Activated T-cell treated with anti-CD3 and anti-CD28 coated beads, Interleukin-2, amount 50 U/mL, for 48 hours (primary cell): ENCODE measurements at regions not wholly inside any gene's neighbourhood (a gene's known extent, or its start where the extent isn't known, plus 50 kb on each side); places are given as distances from the start of the nearest gene placed in this dataset.

Experiments used
- DNase-seq, 2 experiments: peaks; one replicate each; pipeline ENCODE4 v3.0.0-alpha.2; 2020

GRCh38 chr12:98154850-98155249 is 360.5 kb upstream of the TMPO start:
- no peak for DNase-seq

GRCh38 chr12:98156697-98157096 is 358.7 kb upstream of the TMPO start:
- no peak for DNase-seq

GRCh38 chr12:98162906-98163678 is 352.3 kb upstream of the TMPO start:
- no peak for DNase-seq

- DNase-seq: no peak
Observed at GRCh38 chr12:98172304-98172703, 343.1 kb upstream of the TMPO start.

GRCh38 chr12:98172801-98173200 is 342.6 kb upstream of the TMPO start:
- no peak for DNase-seq

GRCh38 chr12:98173773-98174427 is 341.5 kb upstream of the TMPO start:
- no peak for DNase-seq

GRCh38 chr12:98174428-98174809 is 341.0 kb upstream of the TMPO start:
- no peak for DNase-seq

- no peak for DNase-seq
Observed at GRCh38 chr12:98178126-98178525, 337.3 kb upstream of the TMPO start.

- no peak for DNase-seq
Observed at GRCh38 chr12:98179151-98179550, 336.2 kb upstream of the TMPO start.

GRCh38 chr12:98180603-98181002 is 334.8 kb upstream of the TMPO start:
- no peak for DNase-seq

GRCh38 chr12:98182821-98183220 is 332.6 kb upstream of the TMPO start:
- DNase-seq: no peak

GRCh38 chr12:98185606-98186005 is 329.8 kb upstream of the TMPO start:
- DNase-seq: no peak

GRCh38 chr12:98188650-98189077 is 326.7 kb upstream of the TMPO start:
- DNase-seq: no peak

- DNase-seq: no peak
Observed at GRCh38 chr12:98194591-98194990, 320.8 kb upstream of the TMPO start.

- no peak for DNase-seq
Observed at GRCh38 chr12:98198261-98198982, 317.0 kb upstream of the TMPO start.

GRCh38 chr12:98208816-98209215 is 306.6 kb upstream of the TMPO start:
- DNase-seq: no peak

GRCh38 chr12:98211909-98212695 is 303.3 kb upstream of the TMPO start:
- DNase-seq: no peak

- DNase-seq: no peak
Observed at GRCh38 chr12:98213556-98213955, 301.8 kb upstream of the TMPO start.

- DNase-seq: no peak
Observed at GRCh38 chr12:98217257-98217656, 298.1 kb upstream of the TMPO start.

- DNase-seq: no peak
Observed at GRCh38 chr12:98220636-98221035, 294.8 kb upstream of the TMPO start.

GRCh38 chr12:98221243-98221808 is 294.1 kb upstream of the TMPO start:
- DNase-seq: no peak

GRCh38 chr12:98222135-98222534 is 293.3 kb upstream of the TMPO start:
- no peak for DNase-seq
